Hepatocyte (in vitro differentiated cells): ENCODE measurements at regions not wholly inside any gene's neighbourhood (a gene's known extent, or its start where the extent isn't known, plus 50 kb on each side); places are given as distances from the start of the nearest gene placed in this dataset.

Experiments
- DNase-seq: peaks from one replicate; pipeline ENCODE4 v3.0.0-alpha.2; 2016; ENCODE audit warnings: low spot score
- H2AFZ ChIP-seq: fragments of 200-600 bp; sonication (generic); 2 replicates; pipeline ENCODE4 v1.6.0; 2016; ENCODE audit warnings: antibody characterized with exemption, mild to moderate bottlenecking
- H3K27ac ChIP-seq: fragments of 200-600 bp; sonication (generic); 2 replicates; pipeline ENCODE4 v1.5.1; 2016; ENCODE audit warnings: mild to moderate bottlenecking
- H3K27me3 ChIP-seq: fragments of 200-600 bp; sonication (generic); 2 replicates; pipeline ENCODE4 v1.6.1; 2016
- H3K36me3 ChIP-seq: fragments of 200-600 bp; sonication (generic); replicated peaks from 2 replicates; pipeline ENCODE4 v1.5.1; 2016; ENCODE audit warnings: low read depth; ENCODE audit not compliant: insufficient read depth
- H3K4me1 ChIP-seq: fragments of 200-600 bp; sonication (generic); 2 replicates; pipeline ENCODE4 v1.5.1; 2016; ENCODE audit warnings: mild to moderate bottlenecking, moderate library complexity; ENCODE audit not compliant: insufficient read depth
- H3K4me2 ChIP-seq: fragments of 200-600 bp; sonication (generic); 2 replicates; pipeline ENCODE4 v1.6.0; 2016
- H3K4me3 ChIP-seq: fragments of 200-600 bp; sonication (generic); 2 replicates; pipeline ENCODE4 v1.5.1; 2016; ENCODE audit warnings: mild to moderate bottlenecking
- H3K79me2 ChIP-seq: fragments of 200-600 bp; sonication (generic); 2 replicates; pipeline ENCODE4 v1.6.0; 2017; ENCODE audit warnings: mild to moderate bottlenecking
- H3K9me2 ChIP-seq: fragments of 200-600 bp; sonication (generic); replicated peaks from 2 replicates; pipeline ENCODE4 v1.6.0; 2017; ENCODE audit warnings: mild to moderate bottlenecking; ENCODE audit not compliant: insufficient read depth
- H3K9me3 ChIP-seq: fragments of 200-600 bp; sonication (generic); 2 replicates; pipeline ENCODE4 v1.5.1; 2016; ENCODE audit warnings: low read depth, mild to moderate bottlenecking
- H4K20me1 ChIP-seq: fragments of 200-600 bp; sonication (generic); 2 replicates; pipeline ENCODE4 v1.6.0; 2016; ENCODE audit warnings: mild to moderate bottlenecking; ENCODE audit not compliant: insufficient read depth, poor library complexity, severe bottlenecking
- CTCF ChIP-seq: fragments of 200-600 bp; sonication (generic); IDR thresholded peaks from 2 replicates; pipeline ENCODE4 v1.5.1; 2016; ENCODE audit warnings: antibody characterized with exemption, mild to moderate bottlenecking; ENCODE audit not compliant: poor library complexity
- EZH2 ChIP-seq: fragments of 200-600 bp; sonication (generic); IDR thresholded peaks from 2 replicates; pipeline ENCODE4 v1.6.1; 2016; ENCODE audit warnings: antibody characterized with exemption, mild to moderate bottlenecking, borderline replicate concordance
- EZH2phosphoT487 ChIP-seq: fragments of 200-600 bp; sonication (generic); IDR thresholded peaks from one replicate; pipeline ENCODE4 v1.6.1; 2018; ENCODE audit warnings: antibody characterized with exemption, mild to moderate bottlenecking, low read depth, moderate library complexity; ENCODE audit not compliant: unreplicated experiment, severe bottlenecking
- WGBS: methylation state at CpG from one replicate; pipeline ENCODE4 v1.1.6; 2016; ENCODE audit warnings: low lambda C conversion rate; ENCODE audit errors: missing lambda C conversion rate; 5-methylcytosine and 5-hydroxymethylcytosine counted together

GRCh38 chr5:50562694-50563093 is 103.7 kb upstream of the PARP8 start:
- Histone ChIP-seq H2AFZ (no peak overlapping the region), H3K9me3 (no peaks in the 10 kb centered on the region), H3K9me2 (no peaks in the 10 kb centered on the region), H3K27me3 (no peaks in the 10 kb centered on the region), H3K36me3 (no peaks in the 10 kb centered on the region), H3K4me1 (no peaks in the 10 kb centered on the region), H3K4me3 (no peak overlapping the region), H3K79me2 (no peaks in the 10 kb centered on the region), H3K4me2 (no peak overlapping the region), H4K20me1 (no peaks in the 10 kb centered on the region), H3K27ac (no peak overlapping the region)
- WGBS, result 44% methylated on average over 2 of the region's 2 CpGs
- TF ChIP-seq EZH2phosphoT487 (no peak), EZH2 (no peak), CTCF (no peak)
- no peak for DNase-seq

GRCh38 chr5:50564079-50564478 is 102.4 kb upstream of the PARP8 start:
- peak; percentile 6 for DNase-seq
- Histone ChIP-seq H3K27me3 (no peaks in the 10 kb centered on the region), H3K4me3 (no peak overlapping the region), H3K27ac (no peak overlapping the region), H3K9me2 (no peaks in the 10 kb centered on the region), H3K79me2 (no peaks in the 10 kb centered on the region), H2AFZ (no peak overlapping the region), H3K4me1 (no peaks in the 10 kb centered on the region), H3K36me3 (no peaks in the 10 kb centered on the region), H3K4me2 (no peak overlapping the region), H3K9me3 (no peaks in the 10 kb centered on the region), H4K20me1 (no peaks in the 10 kb centered on the region)
- 28% methylated on average over 2 of the region's 2 CpGs for WGBS
- TF ChIP-seq EZH2phosphoT487 (no peak), EZH2 (no peak), CTCF (no peak)

GRCh38 chr5:50564558-50564957 is 101.9 kb upstream of the PARP8 start:
- Histone ChIP-seq H3K4me2 (no peak overlapping the region), H3K27ac (no peak overlapping the region), H2AFZ (no peak overlapping the region), H3K4me3 (no peak overlapping the region), H3K9me3 (no peaks in the 10 kb centered on the region), H4K20me1 (no peaks in the 10 kb centered on the region), H3K9me2 (no peaks in the 10 kb centered on the region), H3K4me1 (no peaks in the 10 kb centered on the region), H3K36me3 (no peaks in the 10 kb centered on the region), H3K27me3 (no peaks in the 10 kb centered on the region), H3K79me2 (no peaks in the 10 kb centered on the region)
- TF ChIP-seq EZH2, result no peak
- TF ChIP-seq CTCF, result no peak
- no peak for TF ChIP-seq EZH2phosphoT487
- DNase-seq, result no peak
- 88% methylated on average over 1 of the region's 1 CpG for WGBS

- Histone ChIP-seq H3K27me3 (no peaks in the 10 kb centered on the region), H3K4me3 (no peak overlapping the region), H2AFZ (no peak overlapping the region), H3K27ac (no peak overlapping the region), H3K4me2 (no peak overlapping the region), H4K20me1 (no peaks in the 10 kb centered on the region), H3K4me1 (no peaks in the 10 kb centered on the region), H3K9me3 (no peaks in the 10 kb centered on the region), H3K79me2 (no peaks in the 10 kb centered on the region), H3K36me3 (no peaks in the 10 kb centered on the region), H3K9me2 (no peaks in the 10 kb centered on the region)
- no peak for TF ChIP-seq EZH2phosphoT487
- no peak for TF ChIP-seq CTCF
- no peak for TF ChIP-seq EZH2
- DNase-seq, result no peak
- WGBS, result 63% methylated on average over 3 of the region's 3 CpGs
Measured at GRCh38 chr5:50574121-50574520, 92.3 kb upstream of the PARP8 start.
